ENCODE measurements at regions not wholly inside any gene's neighbourhood (a gene's known extent, or its start where the extent isn't known, plus 50 kb on each side); places are given as distances from the start of the nearest gene placed in this dataset.

GRCh38 chr14:71380271-71380670, 473.0 kb downstream of the PCNX1 start:
- H3K27me3 ChIP-seq, result no peaks in the 10 kb centered on the region
- TF ChIP-seq EP300 (IDR thresholded peaks at IDR 0.05) (no peak), CTCF (IDR thresholded peaks at IDR 0.05) (no peak)
- intact Hi-C loops (cut with DNase I; ENCODE audit: low total_unique reads), result no loop called here
- no peak overlapping the region for H3K4me3 ChIP-seq
- no peak for DNase-seq
- H3K4me1 ChIP-seq, result peaks cover 12 to 75% (median 31%) of the 10 kb centered on the region in 4 donors
- no peak overlapping the region for H3K27ac ChIP-seq
- H3K9me3 ChIP-seq, result peaks cover 0 to 10% (median 3%) of the 10 kb centered on the region in 4 donors
- no peaks in the 10 kb centered on the region for H3K36me3 ChIP-seq
- WGBS, 5 donors, result 92 to 98% (median 97%) methylated on average over 2 of the region's 2 CpGs

GRCh38 chr14:71381814-71382213, 474.6 kb downstream of the PCNX1 start:
- TF ChIP-seq CTCF (IDR thresholded peaks at IDR 0.05) (no peak), EP300 (IDR thresholded peaks at IDR 0.05) (no peak), POLR2AphosphoS5 (IDR thresholded peaks at IDR 0.05) (no peak), POLR2A (IDR thresholded peaks at IDR 0.05) (no peak)
- intact Hi-C loops (cut with DNase I; ENCODE audit: low total_unique reads), result no loop called here
- H3K4me1 ChIP-seq, result peaks cover 12 to 85% (median 32%) of the 10 kb centered on the region in 4 donors

GRCh38 chr14:71382315-71382714, 475.1 kb downstream of the PCNX1 start:
- Histone ChIP-seq H3K36me3 (no peaks in the 10 kb centered on the region), H3K27ac (peak overlapping the region in 4 of 5 donors; percentile 55 to 82 (median 73)), H3K4me1 (peaks cover 12 to 85% (median 32%) of the 10 kb centered on the region in 4 donors), H3K9me3 (peaks cover 0 to 5% (median under 1%) of the 10 kb centered on the region in 4 donors), H3K4me3 (no peak overlapping the region), H3K27me3 (no peaks in the 10 kb centered on the region)
- intact Hi-C loops (cut with DNase I; ENCODE audit: low total_unique reads), result no loop called here
- no peak for TF ChIP-seq EP300 (IDR thresholded peaks at IDR 0.05)
- peak in 2 of 3 donors; percentile 55 to 67 for TF ChIP-seq POLR2AphosphoS5 (IDR thresholded peaks at IDR 0.05)
- DNase-seq, result peak in 1 of 2 donors; percentile 67
- 31 to 64% (median 53%) methylated on average over 6 of the region's 6 CpGs for WGBS, 5 donors

More at GRCh38 chr14:71381814-71382213, 474.6 kb downstream of the PCNX1 start:
- Histone ChIP-seq H3K36me3 (no peaks in the 10 kb centered on the region), H3K27ac (peak overlapping the region in 4 of 5 donors; percentile 31 to 82 (median 58)), H3K27me3 (no peaks in the 10 kb centered on the region), H3K9me3 (peaks cover 0 to 10% (median 3%) of the 10 kb centered on the region in 4 donors), H3K4me3 (no peak overlapping the region)
- DNase-seq, result no peak

GRCh38 chr14:71383510-71383909, 476.3 kb downstream of the PCNX1 start:
- no peak overlapping the region for H3K4me3 ChIP-seq
- H3K27ac ChIP-seq, result peak overlapping the region in 4 of 5 donors; percentile 53 to 82 (median 73)
- no peaks in the 10 kb centered on the region for H3K27me3 ChIP-seq
- no peaks in the 10 kb centered on the region for H3K9me3 ChIP-seq
- no peak for TF ChIP-seq CTCF (IDR thresholded peaks at IDR 0.05)
- no peak for TF ChIP-seq POLR2A (IDR thresholded peaks at IDR 0.05)
- TF ChIP-seq POLR2AphosphoS5 (IDR thresholded peaks at IDR 0.05), result no peak
- TF ChIP-seq EP300 (IDR thresholded peaks at IDR 0.05), result no peak
- 53 to 78% (median 68%) methylated on average over 2 of the region's 2 CpGs for WGBS, 5 donors
- no peaks in the 10 kb centered on the region for H3K36me3 ChIP-seq
- intact Hi-C loops (cut with DNase I; ENCODE audit: low total_unique reads), result no loop called here
- DNase-seq, result no peak
- peaks cover 12 to 76% (median 36%) of the 10 kb centered on the region in 4 donors for H3K4me1 ChIP-seq

GRCh38 chr14:71384007-71384845, 477.0 kb downstream of the PCNX1 start:
- 35 to 75% (median 50%) methylated on average over 10 of the region's 10 CpGs for WGBS, 5 donors

More at GRCh38 chr14:71384007-71384845, 477.0 kb downstream of the PCNX1 start:
- DNase-seq, result peak; percentile 34 to 53
- Histone ChIP-seq H3K4me3 (no peak overlapping the region), H3K36me3 (no peaks in the 10 kb centered on the region), H3K27me3 (no peaks in the 10 kb centered on the region), H3K27ac (peak overlapping the region; percentile 3 to 82 (median 73)), H3K9me3 (no peaks in the 10 kb centered on the region), H3K4me1 (peaks cover 12 to 69% (median 36%) of the 10 kb centered on the region in 4 donors)
- no peak for TF ChIP-seq POLR2A (IDR thresholded peaks at IDR 0.05)
- TF ChIP-seq POLR2AphosphoS5 (IDR thresholded peaks at IDR 0.05), result no peak
- intact Hi-C loops (cut with DNase I; ENCODE audit: low total_unique reads), result no loop called here

Measured in stomach (tissue), 8 donors.